ENCODE measurements at regions not wholly inside any gene's neighbourhood (a gene's known extent, or its start where the extent isn't known, plus 50 kb on each side); places are given as distances from the start of the nearest gene placed in this dataset.

GRCh38 chr4:24260133-24260715 is 324.1 kb downstream of the DHX15 start:
- peaks cover 6% of the 10 kb centered on the region for H3K4me1 Mint-ChIP-seq (ENCODE audit: unreplicated experiment)
- no peak overlapping the region for H3K27ac Mint-ChIP-seq (ENCODE audit: unreplicated experiment)
- H3K4me3 Mint-ChIP-seq (ENCODE audit: unreplicated experiment): no peak overlapping the region
- no peak for DNase-seq (ENCODE audit: extremely low spot score, unreplicated experiment)
- no peaks in the 10 kb centered on the region for H3K36me3 Mint-ChIP-seq (ENCODE audit: unreplicated experiment)
- no peaks in the 10 kb centered on the region for H3K9me3 Mint-ChIP-seq (ENCODE audit: unreplicated experiment)
- peaks cover 37% of the 10 kb centered on the region for H3K27me3 Mint-ChIP-seq (ENCODE audit: unreplicated experiment)
- no peak for TF ChIP-seq CTCF (IDR thresholded peaks at IDR 0.05)

- DNase-seq (ENCODE audit: extremely low spot score, unreplicated experiment): no peak
- Mint-ChIP-seq H3K27me3 (ENCODE audit: unreplicated experiment) (peaks cover 29% of the 10 kb centered on the region), H3K36me3 (ENCODE audit: unreplicated experiment) (no peaks in the 10 kb centered on the region), H3K4me3 (ENCODE audit: unreplicated experiment) (no peak overlapping the region), H3K27ac (ENCODE audit: unreplicated experiment) (no peak overlapping the region), H3K9me3 (ENCODE audit: unreplicated experiment) (no peaks in the 10 kb centered on the region), H3K4me1 (ENCODE audit: unreplicated experiment) (peaks cover 16% of the 10 kb centered on the region)
- no peak for TF ChIP-seq CTCF (IDR thresholded peaks at IDR 0.05)
Observed at GRCh38 chr4:24256547-24256946, 327.8 kb downstream of the DHX15 start.

GRCh38 chr4:24256066-24256465 is 328.3 kb downstream of the DHX15 start:
- no peak for DNase-seq (ENCODE audit: extremely low spot score, unreplicated experiment)
- Mint-ChIP-seq H3K4me3 (ENCODE audit: unreplicated experiment) (no peak overlapping the region), H3K27me3 (ENCODE audit: unreplicated experiment) (peaks cover 25% of the 10 kb centered on the region), H3K36me3 (ENCODE audit: unreplicated experiment) (no peaks in the 10 kb centered on the region), H3K27ac (ENCODE audit: unreplicated experiment) (no peak overlapping the region), H3K4me1 (ENCODE audit: unreplicated experiment) (peaks cover 13% of the 10 kb centered on the region), H3K9me3 (ENCODE audit: unreplicated experiment) (no peaks in the 10 kb centered on the region)
- no peak for TF ChIP-seq CTCF (IDR thresholded peaks at IDR 0.05)

- DNase-seq (ENCODE audit: extremely low spot score, unreplicated experiment): no peak
- peaks cover 22% of the 10 kb centered on the region for H3K27me3 Mint-ChIP-seq (ENCODE audit: unreplicated experiment)
- peak overlapping the region; percentile 29 for H3K27ac Mint-ChIP-seq (ENCODE audit: unreplicated experiment)
Observed at GRCh38 chr4:24252121-24252520, 332.2 kb downstream of the DHX15 start.

GRCh38 chr4:24251589-24251988 is 332.8 kb downstream of the DHX15 start:
- no peak overlapping the region for H3K4me3 Mint-ChIP-seq (ENCODE audit: unreplicated experiment)
- no peak for DNase-seq (ENCODE audit: extremely low spot score, unreplicated experiment)
- no peak for TF ChIP-seq CTCF (IDR thresholded peaks at IDR 0.05)
- peaks cover 24% of the 10 kb centered on the region for H3K4me1 Mint-ChIP-seq (ENCODE audit: unreplicated experiment)
- no peak overlapping the region for H3K27ac Mint-ChIP-seq (ENCODE audit: unreplicated experiment)
- H3K9me3 Mint-ChIP-seq (ENCODE audit: unreplicated experiment): no peaks in the 10 kb centered on the region
- peaks cover 18% of the 10 kb centered on the region for H3K27me3 Mint-ChIP-seq (ENCODE audit: unreplicated experiment)
- no peaks in the 10 kb centered on the region for H3K36me3 Mint-ChIP-seq (ENCODE audit: unreplicated experiment)

More at GRCh38 chr4:24252121-24252520, 332.2 kb downstream of the DHX15 start:
- Mint-ChIP-seq H3K4me1 (ENCODE audit: unreplicated experiment) (peaks cover 24% of the 10 kb centered on the region), H3K4me3 (ENCODE audit: unreplicated experiment) (no peak overlapping the region), H3K9me3 (ENCODE audit: unreplicated experiment) (no peaks in the 10 kb centered on the region), H3K36me3 (ENCODE audit: unreplicated experiment) (no peaks in the 10 kb centered on the region)
- TF ChIP-seq CTCF (IDR thresholded peaks at IDR 0.05): no peak

Measured in osteocyte (in vitro differentiated cells).